ENCODE measurements at regions not wholly inside any gene's neighbourhood (a gene's known extent, or its start where the extent isn't known, plus 50 kb on each side); places are given as distances from the start of the nearest gene placed in this dataset.

- H3K36me3 ChIP-seq (ENCODE audit: control insufficient read depth in 1 of 2, insufficient read depth in 2 of 2, low read length in 2 of 2): no peaks in the 10 kb centered on the region
- H3K18ac ChIP-seq (ENCODE audit: low read length): no peak overlapping the region
- H3K27me3 ChIP-seq (ENCODE audit: insufficient read depth, low read length): no peaks in the 10 kb centered on the region
- H3K14ac ChIP-seq (ENCODE audit: low read length): no peak overlapping the region
- no peak overlapping the region for H2BK120ac ChIP-seq (ENCODE audit: insufficient read depth, low read length, poor library complexity)
- H3K4me2 ChIP-seq (ENCODE audit: low read length): no peak overlapping the region
- H3K4ac ChIP-seq (ENCODE audit: low read depth, low read length): no peak overlapping the region
- no peak overlapping the region for H4K8ac ChIP-seq (ENCODE audit: low read depth, low read length)
- DNase-seq: no peak
- no peak overlapping the region for H2AFZ ChIP-seq (ENCODE audit: insufficient read depth, low read length, poor library complexity)
- H4K91ac ChIP-seq (ENCODE audit: low read depth, low read length): no peak overlapping the region
- no peak overlapping the region for H3K9ac ChIP-seq (ENCODE audit: low read length)
- no peaks in the 10 kb centered on the region for H3K79me2 ChIP-seq (ENCODE audit: control insufficient read depth, insufficient read depth, low read length, poor library complexity)
- no peak overlapping the region for H3K4me3 ChIP-seq (ENCODE audit: low read depth, low read length)
- no peak overlapping the region for H3K27ac ChIP-seq (ENCODE audit: low read depth, low read length)
- H2AK5ac ChIP-seq (ENCODE audit: low read length): no peak overlapping the region
- WGBS (ENCODE audit: extremely low coverage, insufficient coverage, insufficient read length): no CpG with 5 or more reads among the region's 8 CpGs
- H3K23ac ChIP-seq (ENCODE audit: low read length): no peak overlapping the region
- no peaks in the 10 kb centered on the region for H3K4me1 ChIP-seq (ENCODE audit: control insufficient read depth in 1 of 2, insufficient read depth in 2 of 2, low read length in 2 of 2)
- no peaks in the 10 kb centered on the region for H3K9me3 ChIP-seq (ENCODE audit: insufficient read depth, low read depth, low read length)
- no peak overlapping the region for H2BK5ac ChIP-seq (ENCODE audit: low read depth, low read length, poor library complexity)
- H2BK12ac ChIP-seq (ENCODE audit: low read length): no peak overlapping the region
- H3K79me1 ChIP-seq (ENCODE audit: low read length): no peaks in the 10 kb centered on the region
- H4K12ac ChIP-seq (ENCODE audit: low read depth, low read length): no peak overlapping the region
These were observed 1227.7 kb upstream of the WWC1 start for GRCh38 chr5:167063788-167064187.

DNA sequence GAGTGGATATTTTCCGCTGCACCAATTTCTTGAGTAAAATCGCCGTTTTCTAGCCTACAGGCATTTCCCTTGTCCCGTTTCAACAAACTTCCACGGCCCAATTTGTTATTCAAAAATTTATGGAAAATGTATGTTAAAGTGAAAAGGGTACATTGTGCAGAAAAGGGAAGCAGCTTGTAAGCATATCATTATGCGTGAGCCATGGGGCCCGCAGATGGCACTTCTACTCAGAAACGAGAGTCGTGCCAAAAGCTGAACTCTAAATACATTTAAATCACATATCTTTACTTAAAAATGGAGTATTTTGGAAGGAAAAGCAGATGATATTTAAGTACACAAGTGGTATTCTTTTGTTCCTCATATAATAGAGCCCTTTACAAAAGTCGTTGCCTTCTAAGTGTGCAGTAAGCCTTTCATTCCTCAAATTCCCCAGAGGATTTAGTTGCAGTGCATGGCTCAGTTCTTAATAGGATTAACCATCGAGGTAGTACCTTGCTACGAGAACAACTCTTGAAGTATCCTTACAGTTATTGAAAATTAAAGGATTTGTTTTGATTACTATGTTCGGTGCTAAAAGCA, 1227.2 kb upstream of the WWC1 start:
- H3K36me3 ChIP-seq (ENCODE audit: control insufficient read depth in 1 of 2, insufficient read depth in 2 of 2, low read length in 2 of 2): no peaks in the 10 kb centered on the region
- no peak overlapping the region for H3K14ac ChIP-seq (ENCODE audit: low read length)
- no peak overlapping the region for H2AK5ac ChIP-seq (ENCODE audit: low read length)
- no peak overlapping the region for H2BK5ac ChIP-seq (ENCODE audit: low read depth, low read length, poor library complexity)
- H3K23ac ChIP-seq (ENCODE audit: low read length): no peak overlapping the region
- H3K18ac ChIP-seq (ENCODE audit: low read length): no peak overlapping the region
- no peaks in the 10 kb centered on the region for H3K79me2 ChIP-seq (ENCODE audit: control insufficient read depth, insufficient read depth, low read length, poor library complexity)
- WGBS (ENCODE audit: extremely low coverage, insufficient coverage, insufficient read length): no CpG with 5 or more reads among the region's 13 CpGs
- H3K4me1 ChIP-seq (ENCODE audit: control insufficient read depth in 1 of 2, insufficient read depth in 2 of 2, low read length in 2 of 2): no peaks in the 10 kb centered on the region
- no peak for DNase-seq
- H3K4me3 ChIP-seq (ENCODE audit: low read depth, low read length): no peak overlapping the region
- no peak overlapping the region for H2BK12ac ChIP-seq (ENCODE audit: low read length)
- no peaks in the 10 kb centered on the region for H3K9me3 ChIP-seq (ENCODE audit: insufficient read depth, low read depth, low read length)
- no peaks in the 10 kb centered on the region for H3K79me1 ChIP-seq (ENCODE audit: low read length)
- no peak overlapping the region for H4K91ac ChIP-seq (ENCODE audit: low read depth, low read length)
- no peak overlapping the region for H3K27ac ChIP-seq (ENCODE audit: low read depth, low read length)
- H3K9ac ChIP-seq (ENCODE audit: low read length): no peak overlapping the region
- H4K8ac ChIP-seq (ENCODE audit: low read depth, low read length): no peak overlapping the region
- no peak overlapping the region for H3K4ac ChIP-seq (ENCODE audit: low read depth, low read length)
- no peak overlapping the region for H4K12ac ChIP-seq (ENCODE audit: low read depth, low read length)
- H3K27me3 ChIP-seq (ENCODE audit: insufficient read depth, low read length): no peaks in the 10 kb centered on the region
- H2BK120ac ChIP-seq (ENCODE audit: insufficient read depth, low read length, poor library complexity): no peak overlapping the region
- no peak overlapping the region for H2AFZ ChIP-seq (ENCODE audit: insufficient read depth, low read length, poor library complexity)
- H3K4me2 ChIP-seq (ENCODE audit: low read length): no peak overlapping the region

DNA sequence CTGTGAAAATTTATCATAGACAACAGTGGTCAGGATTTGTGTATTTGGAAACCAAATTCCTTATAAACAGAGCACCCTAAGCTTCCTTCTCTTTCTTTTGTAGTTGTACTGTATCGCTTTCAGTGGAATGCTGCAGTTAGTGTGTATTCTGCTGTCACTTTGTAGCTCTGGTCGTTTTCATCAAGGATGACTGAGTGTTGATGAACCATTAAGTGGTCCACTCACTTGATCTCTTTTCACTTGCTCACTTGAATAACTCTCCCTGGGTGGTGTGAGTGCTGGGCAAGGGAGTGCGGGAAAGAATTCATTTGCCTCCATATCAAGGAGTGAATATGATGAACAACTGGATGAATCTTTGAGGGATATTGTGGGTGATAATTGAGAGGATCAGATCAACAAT, 1225.7 kb upstream of the WWC1 start:
- no peaks in the 10 kb centered on the region for H3K79me1 ChIP-seq (ENCODE audit: low read length)
- no CpG with 5 or more reads among the region's 3 CpGs for WGBS (ENCODE audit: extremely low coverage, insufficient coverage, insufficient read length)
- no peak overlapping the region for H3K4me3 ChIP-seq (ENCODE audit: low read depth, low read length)
- H3K4me2 ChIP-seq (ENCODE audit: low read length): no peak overlapping the region
- H3K9ac ChIP-seq (ENCODE audit: low read length): no peak overlapping the region
- no peak overlapping the region for H4K8ac ChIP-seq (ENCODE audit: low read depth, low read length)
- H3K4ac ChIP-seq (ENCODE audit: low read depth, low read length): no peak overlapping the region
- no peak for DNase-seq
- no peak overlapping the region for H3K14ac ChIP-seq (ENCODE audit: low read length)
- H4K12ac ChIP-seq (ENCODE audit: low read depth, low read length): no peak overlapping the region
- H2BK12ac ChIP-seq (ENCODE audit: low read length): no peak overlapping the region
- no peak overlapping the region for H2BK120ac ChIP-seq (ENCODE audit: insufficient read depth, low read length, poor library complexity)
- H2BK5ac ChIP-seq (ENCODE audit: low read depth, low read length, poor library complexity): no peak overlapping the region
- H3K9me3 ChIP-seq (ENCODE audit: insufficient read depth, low read depth, low read length): no peaks in the 10 kb centered on the region
- no peak overlapping the region for H2AK5ac ChIP-seq (ENCODE audit: low read length)
- no peaks in the 10 kb centered on the region for H3K27me3 ChIP-seq (ENCODE audit: insufficient read depth, low read length)
- no peak overlapping the region for H3K23ac ChIP-seq (ENCODE audit: low read length)
- H3K27ac ChIP-seq (ENCODE audit: low read depth, low read length): no peak overlapping the region
- no peak overlapping the region for H2AFZ ChIP-seq (ENCODE audit: insufficient read depth, low read length, poor library complexity)
- H3K79me2 ChIP-seq (ENCODE audit: control insufficient read depth, insufficient read depth, low read length, poor library complexity): no peaks in the 10 kb centered on the region
- no peaks in the 10 kb centered on the region for H3K4me1 ChIP-seq (ENCODE audit: control insufficient read depth in 1 of 2, insufficient read depth in 2 of 2, low read length in 2 of 2)
- H3K36me3 ChIP-seq (ENCODE audit: control insufficient read depth in 1 of 2, insufficient read depth in 2 of 2, low read length in 2 of 2): no peaks in the 10 kb centered on the region
- no peak overlapping the region for H3K18ac ChIP-seq (ENCODE audit: low read length)
- no peak overlapping the region for H4K91ac ChIP-seq (ENCODE audit: low read depth, low read length)

DNA sequence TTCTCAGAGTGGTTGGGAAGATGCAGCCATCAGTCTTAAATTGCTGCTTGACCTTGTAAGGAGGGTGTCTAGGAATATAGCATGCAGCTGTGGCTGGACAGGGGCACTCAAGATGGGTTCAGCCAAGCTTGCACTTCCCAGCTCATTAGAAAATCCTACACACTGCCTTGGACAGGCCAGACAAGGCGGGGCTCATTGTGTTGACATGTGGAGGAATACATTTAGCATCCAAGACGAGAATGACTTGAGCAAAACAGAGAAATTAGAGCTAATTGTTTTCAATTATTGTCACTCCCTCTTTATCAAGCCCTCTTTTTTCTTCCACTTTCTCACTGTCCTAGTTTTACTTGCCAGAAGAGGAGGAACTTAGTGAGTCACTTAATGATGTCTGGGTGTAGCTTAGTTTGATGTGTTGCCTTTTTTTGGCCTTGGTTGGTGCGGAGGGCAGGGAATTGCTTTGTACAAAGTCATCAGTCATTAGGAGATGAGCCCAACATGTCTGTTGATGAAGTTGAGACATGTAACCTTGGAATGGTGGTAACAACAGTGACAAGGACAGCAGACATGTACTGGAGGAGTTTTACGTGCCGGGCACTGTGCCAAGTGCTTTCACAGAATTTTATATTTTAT, 1219.3 kb upstream of the WWC1 start:
- Histone ChIP-seq H2AK5ac (ENCODE audit: low read length) (no peak overlapping the region), H2BK120ac (ENCODE audit: insufficient read depth, low read length, poor library complexity) (no peak overlapping the region), H3K4me1 (ENCODE audit: control insufficient read depth in 1 of 2, insufficient read depth in 2 of 2, low read length in 2 of 2) (no peaks in the 10 kb centered on the region), H3K18ac (ENCODE audit: low read length) (no peak overlapping the region), H3K4me2 (ENCODE audit: low read length) (no peak overlapping the region), H3K36me3 (ENCODE audit: control insufficient read depth in 1 of 2, insufficient read depth in 2 of 2, low read length in 2 of 2) (no peaks in the 10 kb centered on the region), H3K27ac (ENCODE audit: low read depth, low read length) (no peak overlapping the region), H2BK12ac (ENCODE audit: low read length) (no peak overlapping the region), H3K23ac (ENCODE audit: low read length) (no peak overlapping the region), H3K79me1 (ENCODE audit: low read length) (no peaks in the 10 kb centered on the region), H3K4me3 (ENCODE audit: low read depth, low read length) (no peak overlapping the region), H4K91ac (ENCODE audit: low read depth, low read length) (no peak overlapping the region), H2BK5ac (ENCODE audit: low read depth, low read length, poor library complexity) (no peak overlapping the region), H2AFZ (ENCODE audit: insufficient read depth, low read length, poor library complexity) (no peak overlapping the region), H4K8ac (ENCODE audit: low read depth, low read length) (no peak overlapping the region), H3K9me3 (ENCODE audit: insufficient read depth, low read depth, low read length) (no peaks in the 10 kb centered on the region), H3K14ac (ENCODE audit: low read length) (no peak overlapping the region), H4K12ac (ENCODE audit: low read depth, low read length) (no peak overlapping the region), H3K9ac (ENCODE audit: low read length) (no peak overlapping the region), H3K79me2 (ENCODE audit: control insufficient read depth, insufficient read depth, low read length, poor library complexity) (no peaks in the 10 kb centered on the region), H3K4ac (ENCODE audit: low read depth, low read length) (no peak overlapping the region), H3K27me3 (ENCODE audit: insufficient read depth, low read length) (no peaks in the 10 kb centered on the region)
- DNase-seq: no peak
- no CpG with 5 or more reads among the region's 5 CpGs for WGBS (ENCODE audit: extremely low coverage, insufficient coverage, insufficient read length)

Measured in trophoblast cell (in vitro differentiated cells and primary cell).